Spleen (tissue), 11 donors: ENCODE measurements at regions not wholly inside any gene's neighbourhood (a gene's known extent, or its start where the extent isn't known, plus 50 kb on each side); places are given as distances from the start of the nearest gene placed in this dataset.

Source experiments
- DNase-seq: peaks from one replicate; pipeline ENCODE4 v3.0.0-alpha.2; 2020
- H3K27ac ChIP-seq, 8 donors: fragments of 200-600 bp; sonication (generic) in 7 of 8; 1 replicate in 4 of 8; 2 replicates in 4 of 8; pipeline versions ENCODE4 v1.5.0 to v1.8.0; 2016 to 2021; ENCODE audit warnings: inconsistent platforms in 4 of 8, mild to moderate bottlenecking in 4 of 8, moderate library complexity in 1 of 8
- H3K27me3 ChIP-seq, 7 donors: fragments of 200-600 bp; sonication (generic) in 6 of 7; replicated peaks in 1 of 7; 1 replicate in 4 of 7; 2 replicates in 3 of 7; pipeline versions ENCODE4 v1.5.0 to v1.8.0; 2016 to 2021; ENCODE audit warnings: inconsistent platforms in 3 of 7, mild to moderate bottlenecking in 1 of 7
- H3K36me3 ChIP-seq, 6 donors: fragments of 200-600 bp; sonication (generic) in 5 of 6; 1 replicate in 4 of 6; 2 replicates in 2 of 6; pipeline versions ENCODE4 v1.5.0 to v1.8.0; 2016 to 2021; ENCODE audit warnings: inconsistent platforms in 2 of 6
- H3K4me1 ChIP-seq, 6 donors: fragments of 200-600 bp; sonication (generic) in 5 of 6; 1 replicate in 3 of 6; 2 replicates in 3 of 6; pipeline versions ENCODE4 v1.5.0 to v1.8.0; 2016 to 2021; ENCODE audit warnings: inconsistent platforms in 3 of 6
- H3K4me3 ChIP-seq, 8 donors: fragments of 200-600 bp; sonication (generic) in 7 of 8; 1 replicate in 4 of 8; 2 replicates in 4 of 8; pipeline versions ENCODE4 v1.5.0 to v1.8.0; 2016 to 2021; ENCODE audit warnings: inconsistent platforms in 4 of 8, mild to moderate bottlenecking in 4 of 8, moderate library complexity in 2 of 8
- H3K9me3 ChIP-seq, 8 donors: fragments of 200-600 bp; sonication (generic) in 7 of 8; 1 replicate in 4 of 8; 2 replicates in 4 of 8; pipeline versions ENCODE4 v1.5.0 to v1.8.0; 2016 to 2021; ENCODE audit warnings: inconsistent platforms in 4 of 8
- CTCF ChIP-seq, 11 experiments: fragments of 200-600 bp in 7 of 11; fragments of 450-650 bp in 4 of 11; sonication (generic) in 4 of 11; IDR thresholded peaks in 8 of 11; conservative IDR thresholded peaks in 3 of 11; 1 replicate in 7 of 11; 2 replicates in 4 of 11; pipeline versions ENCODE4 v1.4.0 to v1.8.0; 2016 to 2021; ENCODE audit warnings: antibody characterized with exemption in 11 of 11, inconsistent platforms in 4 of 11, mild to moderate bottlenecking in 1 of 11
- POLR2A ChIP-seq, 3 donors: fragments of 450-650 bp; IDR thresholded peaks; one replicate each; pipeline ENCODE4 v1.5.1; 2017; ENCODE audit warnings: antibody characterized with exemption in 3 of 3, mild to moderate bottlenecking in 1 of 3
- POLR2AphosphoS5 ChIP-seq, 3 donors: sonication (generic); formaldehyde crosslinking; IDR thresholded peaks; one replicate each; pipeline ENCODE4 v1.5.1; 2017; ENCODE audit warnings: antibody characterized with exemption in 3 of 3
- WGBS, 5 donors: extraction: QIAGEN DNeasy Blood & Tissue Kit in 3 of 5; methylation state at CpG; one replicate each; pipeline versions ENCODE4 v1.1.5 to v1.1.7; 2013 to 2018; 5-methylcytosine and 5-hydroxymethylcytosine counted together
- intact Hi-C: fragments of 100-400 bp; cut with DNase I; formaldehyde crosslinking; loops from one replicate; pipeline ENCODE4 v1.15.0; 2023; ENCODE audit warnings: low total_unique reads
- donor health status: healthy with polysubstance abuse.
- donor health status: DM: no; HTN: no; CAD: no; lungs with moderate emphysema.
- donor health status: DM: no; HTN: no; CAD: no.
- donor health status: Bipolar disorder and iron deficiency.
- donor health status: healthy.
- donor health status: DM: no; HTN: no; CAD: no.
- donor health status: DM: yes; HTN: yes; CAD: no.

DNA sequence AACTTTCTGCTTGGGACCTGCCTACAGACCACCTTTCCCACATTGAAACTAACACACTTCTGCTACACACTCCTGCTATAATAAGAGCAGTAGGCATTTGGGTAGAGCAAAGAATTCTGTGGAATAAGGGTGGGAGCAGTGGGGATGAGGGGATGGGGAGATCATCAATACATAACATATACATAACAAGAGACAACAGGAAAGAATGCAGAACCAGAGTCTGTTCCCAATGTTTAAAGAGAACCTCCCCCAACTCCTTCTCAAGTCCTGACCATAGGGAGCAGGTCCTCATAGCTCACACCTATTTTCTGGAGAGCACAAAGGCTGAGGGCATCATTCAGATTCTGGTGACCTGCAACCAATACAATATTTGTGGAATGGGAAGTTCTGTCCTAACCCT is 121.6 kb upstream of the BARHL2 start:
- peaks cover 12 to 28% (median 26%) of the 10 kb centered on the region in 6 donors for H3K4me1 ChIP-seq
- H3K27ac ChIP-seq, result no peak overlapping the region

GRCh38 chr1:90837420-90837819 is 120.3 kb upstream of the BARHL2 start:
- Histone ChIP-seq H3K9me3 (peaks cover 0 to 3% (median 0%) of the 10 kb centered on the region in 8 donors), H3K27me3 (peaks cover 2 to 100% (median 88%) of the 10 kb centered on the region in 7 donors), H3K4me1 (peaks cover 12 to 28% (median 26%) of the 10 kb centered on the region in 6 donors), H3K27ac (no peak overlapping the region), H3K4me3 (no peak overlapping the region), H3K36me3 (no peaks in the 10 kb centered on the region)
- intact Hi-C loops, result no loop called here
- DNase-seq, result no peak
- TF ChIP-seq CTCF (IDR thresholded peaks at IDR 0.05 in 8 of 11, conservative IDR thresholded peaks at IDR 0.05 in 3 of 11), result no peak
- TF ChIP-seq POLR2A (IDR thresholded peaks at IDR 0.05), result no peak
- TF ChIP-seq POLR2AphosphoS5 (IDR thresholded peaks at IDR 0.05), result no peak
- 23 to 50% (median 28%) methylated on average over 7 of the region's 7 CpGs for WGBS, 5 donors

More for the DNA sequence above, 121.6 kb upstream of the BARHL2 start:
- intact Hi-C loops, result no loop called here
- no peak overlapping the region for H3K4me3 ChIP-seq
- H3K9me3 ChIP-seq, result peaks cover 0 to 3% (median 0%) of the 10 kb centered on the region in 8 donors
- TF ChIP-seq POLR2A (IDR thresholded peaks at IDR 0.05) (no peak), POLR2AphosphoS5 (IDR thresholded peaks at IDR 0.05) (no peak), CTCF (IDR thresholded peaks at IDR 0.05 in 8 of 11, conservative IDR thresholded peaks at IDR 0.05 in 3 of 11) (no peak)
- H3K36me3 ChIP-seq, result no peaks in the 10 kb centered on the region
- H3K27me3 ChIP-seq, result peaks cover 2 to 94% (median 75%) of the 10 kb centered on the region in 7 donors
- DNase-seq, result no peak

DNA sequence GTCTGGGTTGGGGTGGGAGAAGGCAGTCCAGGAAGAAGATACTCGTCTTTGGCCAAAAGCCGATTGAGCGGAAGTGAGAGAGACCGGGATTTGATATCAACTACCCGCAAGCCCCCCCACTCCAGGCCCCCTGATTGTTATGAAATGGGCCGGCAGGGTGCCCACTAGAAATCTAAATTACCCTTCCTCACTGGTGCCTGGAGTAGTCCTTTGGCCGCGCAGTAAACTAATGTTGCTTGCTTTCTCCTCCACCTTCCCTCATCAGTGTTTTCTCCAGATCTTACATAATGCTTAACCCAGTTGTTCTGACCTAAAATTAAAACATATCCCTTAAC is 119.2 kb upstream of the BARHL2 start:
- DNase-seq, result no peak
- intact Hi-C loops, result no loop called here
- Histone ChIP-seq H3K9me3 (peaks cover 0 to 3% (median 0%) of the 10 kb centered on the region in 8 donors), H3K4me1 (peaks cover 12 to 28% (median 26%) of the 10 kb centered on the region in 6 donors), H3K27me3 (peaks cover 2 to 100% (median 90%) of the 10 kb centered on the region in 7 donors), H3K27ac (no peak overlapping the region), H3K4me3 (peak overlapping the region in 7 of 8 donors; percentile 10 to 66 (median 28)), H3K36me3 (no peaks in the 10 kb centered on the region)
- 4 to 12% (median 6%) methylated on average over 8 of the region's 8 CpGs for WGBS, 5 donors
- TF ChIP-seq POLR2AphosphoS5 (IDR thresholded peaks at IDR 0.05) (no peak), CTCF (IDR thresholded peaks at IDR 0.05 in 8 of 11, conservative IDR thresholded peaks at IDR 0.05 in 3 of 11) (peak in 1 of 11 experiments; percentile 10)

DNA sequence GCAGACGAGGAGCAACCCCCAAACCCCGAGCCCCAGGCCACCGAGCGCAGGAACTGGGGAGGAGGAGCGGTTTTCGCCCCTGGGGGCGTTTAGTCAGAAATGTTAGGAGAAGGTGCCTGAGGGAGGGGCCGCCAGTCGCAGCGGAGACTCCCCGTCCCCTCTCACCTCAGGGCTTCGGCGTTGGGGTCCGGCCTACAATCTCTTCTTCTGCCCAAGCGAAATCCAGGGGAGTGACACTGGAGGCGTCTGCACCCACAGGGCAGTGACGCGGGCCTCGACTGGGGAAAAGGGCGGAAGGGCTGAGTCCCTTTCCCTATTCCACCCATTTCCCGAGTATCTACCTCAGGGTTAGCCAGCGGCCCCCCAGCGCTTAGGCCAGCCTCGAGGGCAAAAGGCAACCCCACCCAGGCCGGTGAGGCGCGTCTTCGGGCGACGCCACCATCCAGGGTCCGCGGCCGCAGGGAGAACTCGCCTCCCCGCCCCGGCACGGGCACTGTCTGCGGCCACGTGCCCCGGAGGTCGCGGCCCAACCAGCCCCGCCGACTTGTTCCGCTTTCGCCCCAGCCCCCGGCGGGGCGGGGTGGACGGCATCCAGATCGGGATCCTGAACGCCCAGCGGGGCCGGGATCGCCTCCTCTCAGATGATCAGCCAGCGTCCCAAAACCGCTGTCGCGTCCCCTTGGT is 118.7 kb upstream of the BARHL2 start:
- DNase-seq, result no peak
- Histone ChIP-seq H3K4me3 (peak overlapping the region in 7 of 8 donors; percentile 10 to 66 (median 28)), H3K4me1 (peaks cover 12 to 28% (median 26%) of the 10 kb centered on the region in 6 donors), H3K36me3 (no peaks in the 10 kb centered on the region), H3K27me3 (peaks cover 2 to 100% (median 85%) of the 10 kb centered on the region in 7 donors), H3K27ac (no peak overlapping the region), H3K9me3 (peaks cover 0 to 3% (median 0%) of the 10 kb centered on the region in 8 donors)
- peak in 2 of 3 donors; percentile 34 to 52 for TF ChIP-seq POLR2AphosphoS5 (IDR thresholded peaks at IDR 0.05)
- TF ChIP-seq CTCF (IDR thresholded peaks at IDR 0.05 in 8 of 11, conservative IDR thresholded peaks at IDR 0.05 in 3 of 11), result no peak
- no peak for TF ChIP-seq POLR2A (IDR thresholded peaks at IDR 0.05)
- intact Hi-C loops, result no loop called here
- WGBS, 5 donors, result 7 to 11% (median 8%) methylated on average over 23 to 59 of the region's 59 CpGs
